Nephron (organoid): ENCODE measurements at regions not wholly inside any gene's neighbourhood (a gene's known extent, or its start where the extent isn't known, plus 50 kb on each side); places are given as distances from the start of the nearest gene placed in this dataset.

Experiments
- H3K27ac Mint-ChIP-seq, 3 experiments: 2 replicates each; pipeline ENCODE4 v1.8.0; 2020; ENCODE audit warnings: mixed read lengths in 3 of 3, mild to moderate bottlenecking in 2 of 3, moderate library complexity in 1 of 3
- H3K27me3 Mint-ChIP-seq: 2 replicates; pipeline ENCODE4 v1.8.0; 2021; ENCODE audit warnings: low read depth, mild to moderate bottlenecking, moderate library complexity, mixed read lengths
- H3K36me3 Mint-ChIP-seq: 2 replicates; pipeline ENCODE4 v1.8.0; 2020; ENCODE audit warnings: low read depth, mixed read lengths
- H3K4me1 Mint-ChIP-seq: 2 replicates; pipeline ENCODE4 v1.8.0; 2020; ENCODE audit warnings: mixed read lengths
- H3K4me3 Mint-ChIP-seq, 3 experiments: 2 replicates each; pipeline ENCODE4 v1.8.0; 2020; ENCODE audit warnings: mild to moderate bottlenecking in 3 of 3, mixed read lengths in 3 of 3, moderate library complexity in 2 of 3
- H3K9me3 Mint-ChIP-seq: 2 replicates; pipeline ENCODE4 v1.8.0; 2020; ENCODE audit warnings: mixed read lengths
- TF ChIP-seq, protein P1 (sequence below), 3 experiments: fragments of 200-600 bp; sonication (generic); IDR thresholded peaks; one replicate each; pipeline ENCODE4 v1.5.0; 2021; ENCODE audit warnings: antibody characterized with exemption in 3 of 3; ENCODE audit not compliant: unreplicated experiment in 3 of 3

DNA sequence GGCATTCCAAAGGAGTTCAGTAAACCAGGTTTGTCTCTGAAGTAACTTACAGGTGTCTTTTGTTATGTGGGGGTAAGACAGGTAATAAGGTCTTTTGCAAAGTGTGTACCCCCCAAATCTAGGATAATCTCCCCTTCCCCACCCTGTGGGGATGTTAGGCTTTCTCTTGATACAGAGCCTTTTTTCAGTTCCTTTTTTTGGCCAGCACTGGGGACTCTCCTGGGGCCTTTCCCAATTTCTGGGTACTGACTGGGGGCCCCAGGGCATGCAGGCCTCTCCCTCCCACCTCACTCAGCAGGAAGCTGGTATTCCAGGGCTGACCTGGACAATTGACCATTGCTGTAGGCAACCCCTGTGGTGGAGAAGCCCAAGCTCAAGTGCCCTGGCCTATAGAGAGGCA is 84.3 kb upstream of the IRX6 start:
- Mint-ChIP-seq H3K27ac (no peak overlapping the region), H3K9me3 (peaks cover 3% of the 10 kb centered on the region), H3K36me3 (no peaks in the 10 kb centered on the region), H3K4me3 (no peak overlapping the region), H3K4me1 (no peaks in the 10 kb centered on the region), H3K27me3 (peaks cover 59% of the 10 kb centered on the region)
- TF ChIP-seq, protein P1, sequence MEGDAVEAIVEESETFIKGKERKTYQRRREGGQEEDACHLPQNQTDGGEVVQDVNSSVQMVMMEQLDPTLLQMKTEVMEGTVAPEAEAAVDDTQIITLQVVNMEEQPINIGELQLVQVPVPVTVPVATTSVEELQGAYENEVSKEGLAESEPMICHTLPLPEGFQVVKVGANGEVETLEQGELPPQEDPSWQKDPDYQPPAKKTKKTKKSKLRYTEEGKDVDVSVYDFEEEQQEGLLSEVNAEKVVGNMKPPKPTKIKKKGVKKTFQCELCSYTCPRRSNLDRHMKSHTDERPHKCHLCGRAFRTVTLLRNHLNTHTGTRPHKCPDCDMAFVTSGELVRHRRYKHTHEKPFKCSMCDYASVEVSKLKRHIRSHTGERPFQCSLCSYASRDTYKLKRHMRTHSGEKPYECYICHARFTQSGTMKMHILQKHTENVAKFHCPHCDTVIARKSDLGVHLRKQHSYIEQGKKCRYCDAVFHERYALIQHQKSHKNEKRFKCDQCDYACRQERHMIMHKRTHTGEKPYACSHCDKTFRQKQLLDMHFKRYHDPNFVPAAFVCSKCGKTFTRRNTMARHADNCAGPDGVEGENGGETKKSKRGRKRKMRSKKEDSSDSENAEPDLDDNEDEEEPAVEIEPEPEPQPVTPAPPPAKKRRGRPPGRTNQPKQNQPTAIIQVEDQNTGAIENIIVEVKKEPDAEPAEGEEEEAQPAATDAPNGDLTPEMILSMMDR (IDR thresholded peaks at IDR 0.05; ENCODE audit: unreplicated experiment in 3 of 3): no peak

DNA sequence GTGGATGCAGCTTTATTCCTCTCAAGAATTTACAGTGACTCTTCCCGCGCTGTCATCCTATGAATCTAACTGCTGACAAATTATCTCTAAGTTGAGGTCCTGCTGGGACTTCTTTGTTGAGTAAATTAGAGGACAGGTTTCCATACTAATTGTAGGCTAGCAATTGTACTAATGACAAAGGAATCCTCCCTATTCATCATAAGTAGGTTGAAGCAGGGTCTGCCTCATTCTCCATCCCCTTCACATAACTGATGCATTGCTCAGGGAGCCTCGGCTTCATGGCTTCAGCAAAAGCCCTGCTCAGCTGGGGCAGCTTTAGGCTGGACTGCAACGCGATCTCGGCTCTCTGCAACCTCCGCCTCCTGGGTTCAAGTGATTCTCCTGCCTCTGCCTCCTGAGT is 83.1 kb upstream of the IRX6 start:
- TF ChIP-seq, protein P1 (IDR thresholded peaks at IDR 0.05; ENCODE audit: unreplicated experiment in 3 of 3): no peak
- Mint-ChIP-seq H3K9me3 (peaks cover 3% of the 10 kb centered on the region), H3K27ac (no peak overlapping the region), H3K4me1 (no peaks in the 10 kb centered on the region), H3K4me3 (no peak overlapping the region), H3K27me3 (peaks cover 63% of the 10 kb centered on the region), H3K36me3 (no peaks in the 10 kb centered on the region)

GRCh38 chr16:55242667-55243066 is 81.3 kb upstream of the IRX6 start:
- no peak overlapping the region for H3K27ac Mint-ChIP-seq
- H3K27me3 Mint-ChIP-seq: peaks cover 49% of the 10 kb centered on the region
- TF ChIP-seq, protein P1 (IDR thresholded peaks at IDR 0.05; ENCODE audit: unreplicated experiment in 3 of 3): no peak
- peaks cover 3% of the 10 kb centered on the region for H3K9me3 Mint-ChIP-seq
- H3K4me3 Mint-ChIP-seq: no peak overlapping the region
- H3K4me1 Mint-ChIP-seq: no peaks in the 10 kb centered on the region
- no peaks in the 10 kb centered on the region for H3K36me3 Mint-ChIP-seq

GRCh38 chr16:55248058-55248457 is 75.9 kb upstream of the IRX6 start:
- TF ChIP-seq, protein P1 (IDR thresholded peaks at IDR 0.05; ENCODE audit: unreplicated experiment in 3 of 3): no peak
- Mint-ChIP-seq H3K27ac (no peak overlapping the region), H3K4me1 (no peaks in the 10 kb centered on the region), H3K27me3 (peaks cover 26% of the 10 kb centered on the region), H3K4me3 (no peak overlapping the region), H3K9me3 (peaks cover 6% of the 10 kb centered on the region), H3K36me3 (no peaks in the 10 kb centered on the region)

DNA sequence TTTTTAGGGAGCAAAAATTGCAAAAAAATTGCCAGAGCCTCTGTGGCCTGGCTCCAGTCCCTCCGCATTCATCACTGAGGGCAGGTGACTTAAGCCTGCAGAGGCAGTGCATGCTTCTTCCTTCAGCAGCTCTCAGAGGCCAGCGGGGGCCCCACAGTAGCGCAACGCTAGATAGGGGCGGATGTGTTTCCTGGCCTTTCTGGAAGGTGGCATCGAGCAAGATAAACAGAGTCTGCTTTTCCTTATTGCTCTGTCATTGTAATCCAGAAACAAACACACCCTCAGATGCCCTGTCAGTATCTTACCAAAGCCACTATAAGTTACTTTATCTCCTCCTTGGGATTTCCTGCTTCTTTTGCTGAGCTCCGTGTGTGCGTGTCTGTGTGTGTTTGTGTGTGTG is 75.5 kb upstream of the IRX6 start:
- H3K4me1 Mint-ChIP-seq: no peaks in the 10 kb centered on the region
- no peak overlapping the region for H3K27ac Mint-ChIP-seq
- TF ChIP-seq, protein P1 (IDR thresholded peaks at IDR 0.05; ENCODE audit: unreplicated experiment in 3 of 3): no peak
- peaks cover 21% of the 10 kb centered on the region for H3K27me3 Mint-ChIP-seq
- no peak overlapping the region for H3K4me3 Mint-ChIP-seq
- peaks cover 10% of the 10 kb centered on the region for H3K9me3 Mint-ChIP-seq
- H3K36me3 Mint-ChIP-seq: no peaks in the 10 kb centered on the region

DNA sequence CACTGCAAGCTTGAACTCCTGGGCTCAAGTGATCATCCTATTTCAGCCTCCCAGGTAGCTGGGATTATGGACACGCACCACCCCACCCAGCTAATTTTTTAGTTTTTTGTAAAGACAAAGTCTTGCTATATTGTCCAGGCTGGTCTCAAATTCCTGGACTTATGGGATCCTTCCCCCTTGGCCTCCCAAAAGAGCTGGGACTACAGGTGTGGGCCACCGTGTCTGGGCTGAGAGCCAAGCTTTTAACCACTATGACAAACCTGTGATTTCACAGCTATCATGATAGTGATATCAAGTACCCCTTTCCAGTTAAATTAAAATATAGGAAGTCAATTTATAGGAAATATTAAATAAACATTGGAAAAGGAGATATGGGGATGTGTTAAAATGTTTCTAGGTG is 74.6 kb upstream of the IRX6 start:
- H3K9me3 Mint-ChIP-seq: peaks cover 15% of the 10 kb centered on the region
- H3K27ac Mint-ChIP-seq: no peak overlapping the region
- H3K4me1 Mint-ChIP-seq: no peaks in the 10 kb centered on the region

More for the DNA sequence above, 74.6 kb upstream of the IRX6 start:
- H3K27me3 Mint-ChIP-seq: peaks cover 20% of the 10 kb centered on the region
- TF ChIP-seq, protein P1 (IDR thresholded peaks at IDR 0.05; ENCODE audit: unreplicated experiment in 3 of 3): no peak
- no peak overlapping the region for H3K4me3 Mint-ChIP-seq
- peaks cover 3% of the 10 kb centered on the region for H3K36me3 Mint-ChIP-seq
